HEK293 (cell line): ENCODE measurements at regions not wholly inside any gene's neighbourhood (a gene's known extent, or its start where the extent isn't known, plus 50 kb on each side); places are given as distances from the start of the nearest gene placed in this dataset.
"Not testable (repeated sequence)": the region's sequence is repeated elsewhere in the genome, so short reads cannot be mapped to it uniquely, and the experiment has no call there.

Experiments used
- KLF16 ChIP-seq: fragments of 450-650 bp; formaldehyde crosslinking; IDR thresholded peaks from 2 replicates; pipeline ENCODE4 v1.5.1; 2017; ENCODE audit warnings: missing biosample characterization, missing genetic modification characterization
- ZFP69B ChIP-seq: fragments of 450-650 bp; formaldehyde crosslinking; IDR thresholded peaks from 2 replicates; pipeline ENCODE4 v1.5.1; 2016; ENCODE audit warnings: missing biosample characterization, missing genetic modification characterization
- ZNF138 ChIP-seq: fragments of 450-650 bp; formaldehyde crosslinking; IDR thresholded peaks from 2 replicates; pipeline ENCODE4 v1.5.1; 2016; ENCODE audit warnings: missing biosample characterization, missing genetic modification characterization, borderline replicate concordance
- ZNF530 ChIP-seq: fragments of 450-650 bp; formaldehyde crosslinking; IDR thresholded peaks from 2 replicates; pipeline ENCODE4 v1.5.1; 2016; ENCODE audit warnings: low read depth, missing biosample characterization, missing genetic modification characterization
- ZNF768 ChIP-seq: fragments of 450-650 bp; formaldehyde crosslinking; IDR thresholded peaks from 2 replicates; pipeline ENCODE4 v1.5.1; 2018; ENCODE audit warnings: missing biosample characterization, mild to moderate bottlenecking, missing genetic modification characterization
- TF ChIP-seq, protein P1 (sequence below): fragments of 450-650 bp; formaldehyde crosslinking; IDR thresholded peaks from 2 replicates; pipeline ENCODE4 v1.5.1; 2016; ENCODE audit warnings: missing biosample characterization, missing genetic modification characterization
- TF ChIP-seq, protein P2 (sequence below): sonication (generic); formaldehyde crosslinking; IDR thresholded peaks from 2 replicates; pipeline ENCODE4 v1.8.1; 2022; ENCODE audit warnings: mild to moderate bottlenecking, moderate library complexity, missing genetic modification reagents
- TF ChIP-seq, protein P3 (sequence below): IDR thresholded peaks from 2 replicates; pipeline ENCODE4 v1.6.1; 2011; ENCODE audit warnings: mild to moderate bottlenecking, low read depth, low read length, borderline replicate concordance
- TF ChIP-seq, protein P4 (sequence below): fragments of 450-650 bp; formaldehyde crosslinking; IDR thresholded peaks from 2 replicates; pipeline ENCODE4 v1.5.1; 2016; ENCODE audit warnings: missing biosample characterization, missing genetic modification characterization

DNA sequence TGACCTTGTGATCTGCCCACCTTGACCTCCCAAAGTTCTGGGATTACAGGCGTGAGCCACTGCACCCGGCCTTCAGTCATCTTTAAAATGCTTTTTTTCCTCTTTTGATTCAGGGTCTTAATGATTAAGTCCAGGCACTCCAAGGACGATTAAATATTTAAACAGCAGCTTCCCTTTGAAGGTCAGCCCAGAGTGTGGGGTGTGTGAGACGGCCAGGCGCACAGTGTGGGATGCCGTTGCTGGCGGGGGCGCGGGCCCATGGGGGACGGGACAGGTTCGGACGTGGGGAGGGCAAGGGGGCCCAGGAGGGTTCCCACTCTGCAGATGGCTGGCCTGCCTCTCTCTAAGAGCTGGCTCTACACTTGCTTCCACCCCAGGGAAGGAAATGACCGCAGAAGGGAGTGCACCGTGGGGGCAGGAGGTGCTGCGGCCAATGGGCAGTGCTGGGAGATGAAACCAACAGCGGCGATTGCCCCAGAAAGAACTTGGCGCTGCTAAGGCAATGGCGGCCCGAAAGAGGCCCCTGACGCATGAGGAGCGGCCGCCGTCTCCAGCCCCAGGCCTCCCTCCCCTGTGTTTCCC is 4445.7 kb upstream of the TPTE start:
- TF ChIP-seq KLF16 (tag by site-specific recombination); ZNF768; ZNF138 (tag by site-specific recombination); ZNF530 (tag by site-specific recombination); ZFP69B (tag by site-specific recombination): not testable (repeated sequence)
- TF ChIP-seq, protein P1, sequence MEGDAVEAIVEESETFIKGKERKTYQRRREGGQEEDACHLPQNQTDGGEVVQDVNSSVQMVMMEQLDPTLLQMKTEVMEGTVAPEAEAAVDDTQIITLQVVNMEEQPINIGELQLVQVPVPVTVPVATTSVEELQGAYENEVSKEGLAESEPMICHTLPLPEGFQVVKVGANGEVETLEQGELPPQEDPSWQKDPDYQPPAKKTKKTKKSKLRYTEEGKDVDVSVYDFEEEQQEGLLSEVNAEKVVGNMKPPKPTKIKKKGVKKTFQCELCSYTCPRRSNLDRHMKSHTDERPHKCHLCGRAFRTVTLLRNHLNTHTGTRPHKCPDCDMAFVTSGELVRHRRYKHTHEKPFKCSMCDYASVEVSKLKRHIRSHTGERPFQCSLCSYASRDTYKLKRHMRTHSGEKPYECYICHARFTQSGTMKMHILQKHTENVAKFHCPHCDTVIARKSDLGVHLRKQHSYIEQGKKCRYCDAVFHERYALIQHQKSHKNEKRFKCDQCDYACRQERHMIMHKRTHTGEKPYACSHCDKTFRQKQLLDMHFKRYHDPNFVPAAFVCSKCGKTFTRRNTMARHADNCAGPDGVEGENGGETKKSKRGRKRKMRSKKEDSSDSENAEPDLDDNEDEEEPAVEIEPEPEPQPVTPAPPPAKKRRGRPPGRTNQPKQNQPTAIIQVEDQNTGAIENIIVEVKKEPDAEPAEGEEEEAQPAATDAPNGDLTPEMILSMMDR (tag by site-specific recombination): not testable (repeated sequence)
- TF ChIP-seq, protein P2, sequence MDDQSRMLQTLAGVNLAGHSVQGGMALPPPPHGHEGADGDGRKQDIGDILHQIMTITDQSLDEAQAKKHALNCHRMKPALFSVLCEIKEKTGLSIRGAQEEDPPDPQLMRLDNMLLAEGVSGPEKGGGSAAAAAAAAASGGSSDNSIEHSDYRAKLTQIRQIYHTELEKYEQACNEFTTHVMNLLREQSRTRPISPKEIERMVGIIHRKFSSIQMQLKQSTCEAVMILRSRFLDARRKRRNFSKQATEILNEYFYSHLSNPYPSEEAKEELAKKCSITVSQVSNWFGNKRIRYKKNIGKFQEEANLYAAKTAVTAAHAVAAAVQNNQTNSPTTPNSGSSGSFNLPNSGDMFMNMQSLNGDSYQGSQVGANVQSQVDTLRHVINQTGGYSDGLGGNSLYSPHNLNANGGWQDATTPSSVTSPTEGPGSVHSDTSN (CRISPR knock-in tag): not testable (repeated sequence)
- TF ChIP-seq, protein P3, sequence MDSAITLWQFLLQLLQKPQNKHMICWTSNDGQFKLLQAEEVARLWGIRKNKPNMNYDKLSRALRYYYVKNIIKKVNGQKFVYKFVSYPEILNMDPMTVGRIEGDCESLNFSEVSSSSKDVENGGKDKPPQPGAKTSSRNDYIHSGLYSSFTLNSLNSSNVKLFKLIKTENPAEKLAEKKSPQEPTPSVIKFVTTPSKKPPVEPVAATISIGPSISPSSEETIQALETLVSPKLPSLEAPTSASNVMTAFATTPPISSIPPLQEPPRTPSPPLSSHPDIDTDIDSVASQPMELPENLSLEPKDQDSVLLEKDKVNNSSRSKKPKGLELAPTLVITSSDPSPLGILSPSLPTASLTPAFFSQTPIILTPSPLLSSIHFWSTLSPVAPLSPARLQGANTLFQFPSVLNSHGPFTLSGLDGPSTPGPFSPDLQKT: not testable (repeated sequence)
- TF ChIP-seq, protein P4, sequence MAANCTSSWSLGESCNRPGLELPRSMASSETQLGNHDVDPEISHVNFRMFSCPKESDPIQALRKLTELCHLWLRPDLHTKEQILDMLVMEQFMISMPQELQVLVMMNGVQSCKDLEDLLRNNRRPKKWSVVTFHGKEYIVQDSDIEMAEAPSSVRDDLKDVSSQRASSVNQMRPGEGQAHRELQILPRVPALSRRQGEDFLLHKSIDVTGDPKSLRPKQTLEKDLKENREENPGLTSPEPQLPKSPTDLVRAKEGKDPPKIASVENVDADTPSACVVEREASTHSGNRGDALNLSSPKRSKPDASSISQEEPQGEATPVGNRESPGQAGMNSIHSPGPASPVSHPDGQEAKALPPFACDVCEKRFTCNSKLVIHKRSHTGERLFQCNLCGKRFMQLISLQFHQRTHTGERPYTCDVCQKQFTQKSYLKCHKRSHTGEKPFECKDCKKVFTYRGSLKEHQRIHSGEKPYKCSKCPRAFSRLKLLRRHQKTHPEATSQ (tag by site-specific recombination): not testable (repeated sequence)
